Transverse colon (tissue), 3 donors: ENCODE measurements at regions not wholly inside any gene's neighbourhood (a gene's known extent, or its start where the extent isn't known, plus 50 kb on each side); places are given as distances from the start of the nearest gene placed in this dataset.

Source experiments
- EP300 ChIP-seq: sonication (generic); formaldehyde crosslinking; IDR thresholded peaks from one replicate; pipeline ENCODE4 v1.6.1; 2017; ENCODE audit warnings: antibody characterized with exemption, low read depth
- TF ChIP-seq, protein P1 (sequence below), 5 experiments: fragments of 200-600 bp in 3 of 5; fragments of 450-650 bp in 2 of 5; sonication (generic) in 3 of 5; IDR thresholded peaks; 1 replicate in 2 of 5; 2 replicates in 3 of 5; pipeline ENCODE4 v1.5.1; 2016 to 2017; ENCODE audit warnings: antibody characterized with exemption in 5 of 5, inconsistent platforms in 3 of 5, mild to moderate bottlenecking in 2 of 5, moderate library complexity in 1 of 5

DNA sequence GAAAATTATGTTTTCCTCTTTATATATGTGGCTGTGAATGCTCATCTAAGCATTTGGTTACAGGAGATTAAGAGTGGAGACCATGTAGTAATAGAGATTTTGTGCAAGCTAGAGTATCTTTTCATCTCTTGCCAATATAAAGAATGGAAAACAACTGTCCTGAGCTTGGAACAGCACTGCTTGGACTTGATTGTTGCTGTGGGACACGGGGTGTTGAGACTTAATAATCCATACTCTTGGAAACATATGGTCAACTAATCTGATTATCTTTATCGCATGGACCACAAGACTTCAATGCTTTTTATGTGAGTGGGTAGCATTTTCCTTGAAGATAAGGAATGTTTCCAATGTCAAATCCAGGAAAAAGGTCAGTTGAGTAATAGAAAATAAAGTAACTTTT is 806.3 kb downstream of the DIPK2A start:
- TF ChIP-seq, protein P1, sequence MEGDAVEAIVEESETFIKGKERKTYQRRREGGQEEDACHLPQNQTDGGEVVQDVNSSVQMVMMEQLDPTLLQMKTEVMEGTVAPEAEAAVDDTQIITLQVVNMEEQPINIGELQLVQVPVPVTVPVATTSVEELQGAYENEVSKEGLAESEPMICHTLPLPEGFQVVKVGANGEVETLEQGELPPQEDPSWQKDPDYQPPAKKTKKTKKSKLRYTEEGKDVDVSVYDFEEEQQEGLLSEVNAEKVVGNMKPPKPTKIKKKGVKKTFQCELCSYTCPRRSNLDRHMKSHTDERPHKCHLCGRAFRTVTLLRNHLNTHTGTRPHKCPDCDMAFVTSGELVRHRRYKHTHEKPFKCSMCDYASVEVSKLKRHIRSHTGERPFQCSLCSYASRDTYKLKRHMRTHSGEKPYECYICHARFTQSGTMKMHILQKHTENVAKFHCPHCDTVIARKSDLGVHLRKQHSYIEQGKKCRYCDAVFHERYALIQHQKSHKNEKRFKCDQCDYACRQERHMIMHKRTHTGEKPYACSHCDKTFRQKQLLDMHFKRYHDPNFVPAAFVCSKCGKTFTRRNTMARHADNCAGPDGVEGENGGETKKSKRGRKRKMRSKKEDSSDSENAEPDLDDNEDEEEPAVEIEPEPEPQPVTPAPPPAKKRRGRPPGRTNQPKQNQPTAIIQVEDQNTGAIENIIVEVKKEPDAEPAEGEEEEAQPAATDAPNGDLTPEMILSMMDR (IDR thresholded peaks at IDR 0.05) = no peak
- TF ChIP-seq EP300 = no peak
